Gastroesophageal sphincter (tissue), 4 donors: ENCODE measurements at regions not wholly inside any gene's neighbourhood (a gene's known extent, or its start where the extent isn't known, plus 50 kb on each side); places are given as distances from the start of the nearest gene placed in this dataset.

Experiments
- ATAC-seq: fragments of 150-250 bp; one replicate; pipeline ENCODE4 v1.9.1; 2016; ENCODE audit warnings: mild to moderate bottlenecking, moderate library complexity
- H3K27ac ChIP-seq, 4 donors: fragments of 200-600 bp; sonication (generic) in 3 of 4; 1 replicate in 3 of 4; 2 replicates in 1 of 4; pipeline ENCODE4 v1.5.1; 2016 to 2019
- H3K27me3 ChIP-seq: fragments of 200-600 bp; sonication (generic); one replicate; pipeline ENCODE4 v1.5.1; 2019
- H3K36me3 ChIP-seq, 2 donors: fragments of 200-600 bp; sonication (generic); one replicate each; pipeline ENCODE4 v1.5.1; 2019; ENCODE audit warnings: control low read depth in 1 of 2
- H3K4me1 ChIP-seq, 3 donors: fragments of 200-600 bp; sonication (generic); 1 replicate in 2 of 3; 2 replicates in 1 of 3; pipeline ENCODE4 v1.5.1; 2016 to 2019; ENCODE audit warnings: control low read depth in 2 of 3
- H3K4me3 ChIP-seq, 2 donors: fragments of 200-600 bp; sonication (generic); one replicate each; pipeline ENCODE4 v1.5.1; 2019; ENCODE audit warnings: mild to moderate bottlenecking in 1 of 2, moderate library complexity in 1 of 2
- H3K9me3 ChIP-seq, 3 donors: fragments of 200-600 bp; sonication (generic); one replicate each; pipeline ENCODE4 v1.5.1; 2017 to 2019; ENCODE audit warnings: control low read depth in 2 of 3
- EP300 ChIP-seq: sonication (generic); formaldehyde crosslinking; IDR thresholded peaks from one replicate; pipeline ENCODE4 v1.6.1; 2017; ENCODE audit warnings: antibody characterized with exemption, mild to moderate bottlenecking
- POLR2A ChIP-seq, 2 donors: fragments of 450-650 bp; IDR thresholded peaks; one replicate each; pipeline ENCODE4 v1.6.1; 2017; ENCODE audit warnings: antibody characterized with exemption in 2 of 2, mild to moderate bottlenecking in 2 of 2, moderate library complexity in 1 of 2
- POLR2AphosphoS5 ChIP-seq: sonication (generic); formaldehyde crosslinking; IDR thresholded peaks from one replicate; pipeline ENCODE4 v1.6.1; 2017; ENCODE audit warnings: antibody characterized with exemption
- WGBS, 2 donors: methylation state at CpG; one replicate each; pipeline ENCODE4 v1.1.5; 2018; ENCODE audit warnings: low coverage in 1 of 2; 5-methylcytosine and 5-hydroxymethylcytosine counted together
- TF ChIP-seq, protein P1 (sequence below), 4 experiments: fragments of 200-600 bp in 2 of 4; fragments of 450-650 bp in 2 of 4; sonication (generic) in 1 of 4; IDR thresholded peaks; one replicate each; pipeline ENCODE4 v1.5.1; 2017 to 2019; ENCODE audit warnings: antibody characterized with exemption in 4 of 4, mild to moderate bottlenecking in 2 of 4, moderate library complexity in 2 of 4

DNA sequence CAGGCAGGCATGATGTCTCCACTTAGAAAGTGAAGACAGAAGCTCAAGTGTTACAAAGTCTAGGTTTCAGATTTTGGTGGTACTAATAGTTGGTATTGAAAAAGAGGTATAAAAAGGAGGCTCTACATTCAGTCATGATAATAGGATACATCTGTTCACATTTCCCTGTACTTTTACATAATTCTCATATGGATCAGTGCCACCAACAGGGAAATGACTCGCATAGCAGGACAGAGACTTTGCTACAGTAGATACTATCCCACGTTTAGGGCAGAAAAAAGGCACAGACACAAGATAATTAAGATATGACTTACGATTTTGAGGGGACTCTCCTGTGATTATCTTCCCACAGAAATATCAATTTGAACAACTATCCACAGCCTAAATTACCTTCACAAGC, 1062.9 kb upstream of the EPHA6 start:
- Histone ChIP-seq H3K27me3 (no peaks in the 10 kb centered on the region), H3K36me3 (no peaks in the 10 kb centered on the region), H3K4me1 (no peaks in the 10 kb centered on the region), H3K9me3 (no peaks in the 10 kb centered on the region), H3K4me3 (no peak overlapping the region), H3K27ac (no peak overlapping the region)
- 46 to 65% methylated on average over 3 of the region's 3 CpGs for WGBS, 2 donors
- TF ChIP-seq EP300 (no peak), POLR2AphosphoS5 (no peak), POLR2A (IDR thresholded peaks at IDR 0.05) (no peak)
- TF ChIP-seq, protein P1, sequence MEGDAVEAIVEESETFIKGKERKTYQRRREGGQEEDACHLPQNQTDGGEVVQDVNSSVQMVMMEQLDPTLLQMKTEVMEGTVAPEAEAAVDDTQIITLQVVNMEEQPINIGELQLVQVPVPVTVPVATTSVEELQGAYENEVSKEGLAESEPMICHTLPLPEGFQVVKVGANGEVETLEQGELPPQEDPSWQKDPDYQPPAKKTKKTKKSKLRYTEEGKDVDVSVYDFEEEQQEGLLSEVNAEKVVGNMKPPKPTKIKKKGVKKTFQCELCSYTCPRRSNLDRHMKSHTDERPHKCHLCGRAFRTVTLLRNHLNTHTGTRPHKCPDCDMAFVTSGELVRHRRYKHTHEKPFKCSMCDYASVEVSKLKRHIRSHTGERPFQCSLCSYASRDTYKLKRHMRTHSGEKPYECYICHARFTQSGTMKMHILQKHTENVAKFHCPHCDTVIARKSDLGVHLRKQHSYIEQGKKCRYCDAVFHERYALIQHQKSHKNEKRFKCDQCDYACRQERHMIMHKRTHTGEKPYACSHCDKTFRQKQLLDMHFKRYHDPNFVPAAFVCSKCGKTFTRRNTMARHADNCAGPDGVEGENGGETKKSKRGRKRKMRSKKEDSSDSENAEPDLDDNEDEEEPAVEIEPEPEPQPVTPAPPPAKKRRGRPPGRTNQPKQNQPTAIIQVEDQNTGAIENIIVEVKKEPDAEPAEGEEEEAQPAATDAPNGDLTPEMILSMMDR (IDR thresholded peaks at IDR 0.05) = no peak
- ATAC-seq = no peak

DNA sequence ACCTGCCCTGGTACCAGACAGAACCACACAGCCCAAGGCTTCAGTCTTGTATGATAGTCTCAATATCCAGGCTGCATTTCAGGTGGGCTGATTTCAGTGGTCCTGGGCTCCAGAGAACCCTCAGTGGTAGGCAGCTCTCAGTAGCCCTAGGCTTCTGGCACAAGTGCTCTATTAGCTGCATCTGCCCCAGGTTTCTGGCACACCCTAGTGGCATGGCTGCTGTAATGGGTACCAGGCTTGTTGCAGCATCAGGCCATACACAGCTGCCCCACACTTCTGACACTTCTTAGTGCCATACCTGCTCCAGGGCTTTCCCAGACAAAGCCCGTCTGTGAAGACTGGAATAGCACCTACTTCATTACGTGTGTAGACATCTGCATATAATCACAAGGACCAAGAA, 1062.2 kb upstream of the EPHA6 start:
- no peak for TF ChIP-seq EP300
- no peak for TF ChIP-seq POLR2AphosphoS5
- TF ChIP-seq, protein P1 (IDR thresholded peaks at IDR 0.05) = no peak
- TF ChIP-seq POLR2A (IDR thresholded peaks at IDR 0.05) = no peak
- H3K36me3 ChIP-seq = no peaks in the 10 kb centered on the region
- 83% methylated on average over 1 of the region's 2 CpGs; no CpG with 5 or more reads in 1 of the 2 donors for WGBS, 2 donors
- no peaks in the 10 kb centered on the region for H3K9me3 ChIP-seq
- no peak for ATAC-seq
- no peak overlapping the region for H3K4me3 ChIP-seq
- H3K4me1 ChIP-seq = no peaks in the 10 kb centered on the region
- H3K27ac ChIP-seq = no peak overlapping the region
- no peaks in the 10 kb centered on the region for H3K27me3 ChIP-seq

DNA sequence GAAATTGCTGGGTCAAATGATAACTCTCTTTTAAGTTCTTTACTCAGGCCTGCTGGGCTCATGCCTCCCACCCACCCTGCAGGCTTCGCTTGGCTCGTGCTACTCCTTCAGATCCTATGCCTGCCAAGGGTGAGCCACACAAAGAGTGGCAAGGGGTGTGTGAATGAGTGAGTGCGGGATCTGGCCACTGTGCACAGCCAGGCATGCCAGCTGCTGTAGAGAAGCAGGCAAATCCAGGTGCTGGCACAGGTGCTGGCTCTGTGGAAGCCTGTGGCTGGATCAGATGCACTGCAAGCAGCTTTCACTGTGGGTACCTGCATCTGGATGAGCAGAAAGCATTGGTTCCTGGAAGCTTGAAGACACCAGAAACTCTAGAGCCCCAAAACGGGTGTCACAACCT, 1055.7 kb upstream of the EPHA6 start:
- TF ChIP-seq EP300 (no peak), POLR2A (IDR thresholded peaks at IDR 0.05) (no peak)
- TF ChIP-seq, protein P1 (IDR thresholded peaks at IDR 0.05) = no peak
- H3K27ac ChIP-seq = no peak overlapping the region
- 88 to 100% methylated on average over 1 to 3 of the region's 4 CpGs for WGBS, 2 donors
- no peak for ATAC-seq
- H3K4me3 ChIP-seq = no peak overlapping the region
- no peaks in the 10 kb centered on the region for H3K4me1 ChIP-seq
- H3K9me3 ChIP-seq = no peaks in the 10 kb centered on the region
- H3K27me3 ChIP-seq = no peaks in the 10 kb centered on the region
- H3K36me3 ChIP-seq = no peaks in the 10 kb centered on the region

DNA sequence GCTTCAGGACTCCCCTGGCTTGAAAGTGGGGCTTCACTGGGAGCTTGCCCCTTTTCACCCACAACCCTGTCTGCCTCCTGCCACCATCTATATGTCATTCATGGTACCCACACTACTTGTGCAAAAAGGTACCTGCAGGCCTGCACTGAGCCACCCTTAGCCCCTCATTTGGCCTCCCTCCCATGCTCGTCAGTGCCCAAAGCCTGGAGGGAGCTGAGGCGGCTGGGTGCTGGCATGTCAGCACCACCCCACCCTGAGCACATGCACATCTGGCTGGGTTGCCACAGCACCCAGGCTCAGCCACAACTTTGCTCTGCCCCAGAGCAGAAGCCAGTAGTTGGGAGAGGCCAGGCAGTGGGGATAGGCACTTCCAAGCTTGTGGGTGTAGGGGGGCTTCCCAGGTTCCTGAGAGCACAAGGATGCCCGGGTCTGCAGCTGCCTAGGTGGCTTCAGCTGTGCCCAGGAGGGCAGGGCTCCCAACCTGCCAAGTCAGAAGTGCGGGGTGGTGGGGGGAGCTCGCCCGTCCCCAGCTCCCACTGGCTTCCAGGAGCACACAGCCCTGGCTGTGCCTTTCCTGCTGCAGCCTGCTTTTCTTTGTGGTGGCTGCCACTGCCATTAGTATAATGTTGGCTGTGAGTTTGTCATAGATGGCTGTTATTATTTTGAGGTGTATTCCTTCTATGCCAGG, 1054.6 kb upstream of the EPHA6 start:
- TF ChIP-seq, protein P1 (IDR thresholded peaks at IDR 0.05) = no peak
- TF ChIP-seq POLR2AphosphoS5 = no peak
- no peak for TF ChIP-seq EP300
- no peak for TF ChIP-seq POLR2A (IDR thresholded peaks at IDR 0.05)
- no peak overlapping the region for H3K4me3 ChIP-seq
- no peaks in the 10 kb centered on the region for H3K36me3 ChIP-seq
- H3K4me1 ChIP-seq = no peaks in the 10 kb centered on the region
- H3K27me3 ChIP-seq = no peaks in the 10 kb centered on the region
- H3K9me3 ChIP-seq = no peaks in the 10 kb centered on the region
- H3K27ac ChIP-seq = no peak overlapping the region
- peak; percentile 22 for ATAC-seq
- 60 to 79% methylated on average over 2 of the region's 6 CpGs for WGBS, 2 donors

DNA sequence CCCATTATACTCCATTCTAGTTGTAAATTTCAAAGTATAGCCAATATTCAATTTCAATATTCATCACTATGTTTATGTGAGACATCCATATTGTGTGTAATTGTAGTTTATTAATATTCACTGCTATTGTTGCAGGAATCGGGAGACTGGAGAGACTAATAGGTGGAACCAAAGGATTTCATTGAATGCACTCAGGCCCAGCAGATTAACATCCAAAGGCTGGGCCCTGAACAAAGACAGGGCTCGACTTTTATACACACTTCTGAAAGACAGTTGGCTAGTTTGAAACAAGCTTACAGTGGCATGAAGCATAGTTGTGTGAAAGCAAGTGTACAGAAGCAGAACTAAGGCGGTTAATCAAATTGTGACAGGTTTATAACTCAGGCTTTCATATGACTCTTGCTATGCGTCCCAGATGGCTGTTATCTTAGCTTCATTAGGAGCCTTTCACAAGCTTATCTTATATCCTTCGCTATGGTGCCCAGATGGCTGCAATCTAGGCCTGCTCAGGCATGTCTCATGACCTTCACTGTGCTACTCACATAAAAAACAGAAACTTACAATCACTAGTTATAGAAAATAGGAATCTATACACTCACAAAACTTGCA, 1038.8 kb upstream of the EPHA6 start:
- H3K27ac ChIP-seq = no peak overlapping the region
- 53 to 67% methylated on average over 4 to 5 of the region's 5 CpGs for WGBS, 2 donors
- H3K36me3 ChIP-seq = no peaks in the 10 kb centered on the region
- peaks cover 0 to 8% (median 0%) of the 10 kb centered on the region in 3 donors for H3K9me3 ChIP-seq
- no peak for ATAC-seq
- no peaks in the 10 kb centered on the region for H3K27me3 ChIP-seq
- H3K4me3 ChIP-seq = no peak overlapping the region
- no peak for TF ChIP-seq EP300
- TF ChIP-seq, protein P1 (IDR thresholded peaks at IDR 0.05) = no peak
- no peak for TF ChIP-seq POLR2AphosphoS5
- no peak for TF ChIP-seq POLR2A (IDR thresholded peaks at IDR 0.05)
- H3K4me1 ChIP-seq = no peaks in the 10 kb centered on the region
